ENCODE measurements at regions not wholly inside any gene's neighbourhood (a gene's known extent, or its start where the extent isn't known, plus 50 kb on each side); places are given as distances from the start of the nearest gene placed in this dataset.
A peak's percentile ranks its signal among the peaks of the same experiment; 100 is the strongest.

GRCh38 chr9:134553061-134553891 lies 88.3 kb upstream of the COL5A1 start:
- intact Hi-C loops (cut with DNase I): no loop called here
- DNase-seq: peak in 2 of 42 donors; percentile 3 to 6

- intact Hi-C loops (cut with DNase I): no loop called here
- DNase-seq: no peak
Measured at GRCh38 chr9:134553996-134554372, 87.6 kb upstream of the COL5A1 start.

GRCh38 chr9:134554373-134555093 lies 87.1 kb upstream of the COL5A1 start:
- no peak for DNase-seq
- intact Hi-C loops (cut with DNase I): no loop called here

- intact Hi-C loops (cut with DNase I): no loop called here
- no peak for DNase-seq
Measured at GRCh38 chr9:134555094-134555650, 86.4 kb upstream of the COL5A1 start.

- DNase-seq: peak in 6 of 42 donors; percentile 4 to 38 (median 9)
- intact Hi-C loops (cut with DNase I): no loop called here
Measured at GRCh38 chr9:134556531-134557068, 85.0 kb upstream of the COL5A1 start.

GRCh38 chr9:134557331-134557730 lies 84.3 kb upstream of the COL5A1 start:
- intact Hi-C loops (cut with DNase I): no loop called here
- DNase-seq: peak in 14 of 42 donors; percentile 9 to 37 (median 16)

- peak in 12 of 42 donors; percentile 1 to 31 (median 5) for DNase-seq
- intact Hi-C loops (cut with DNase I): no loop called here
Measured at GRCh38 chr9:134558124-134558905, 83.3 kb upstream of the COL5A1 start.

- intact Hi-C loops (cut with DNase I): no loop called here
- peak in 10 of 42 donors; percentile 0 to 30 (median 11) for DNase-seq
Measured at GRCh38 chr9:134559013-134559412, 82.6 kb upstream of the COL5A1 start.

- DNase-seq: peak in 7 of 42 donors; percentile 3 to 30 (median 5)
- intact Hi-C loops (cut with DNase I): no loop called here
Measured at GRCh38 chr9:134560206-134560605, 81.4 kb upstream of the COL5A1 start.

GRCh38 chr9:134560654-134561053 lies 80.9 kb upstream of the COL5A1 start:
- DNase-seq: peak in 6 of 42 donors; percentile 2 to 20 (median 6)
- intact Hi-C loops (cut with DNase I): no loop called here

- DNase-seq: peak in 9 of 42 donors; percentile 2 to 26 (median 8)
- intact Hi-C loops (cut with DNase I): no loop called here
Measured at GRCh38 chr9:134561427-134562145, 80.0 kb upstream of the COL5A1 start.

- DNase-seq: peak in 8 of 42 donors; percentile 0 to 16 (median 6)
- intact Hi-C loops (cut with DNase I): no loop called here
Measured at GRCh38 chr9:134562146-134562849, 79.3 kb upstream of the COL5A1 start.

- DNase-seq: peak in 5 of 42 donors; percentile 2 to 12 (median 6)
- intact Hi-C loops (cut with DNase I): no loop called here
Measured at GRCh38 chr9:134563397-134563796, 78.2 kb upstream of the COL5A1 start.

- intact Hi-C loops (cut with DNase I): no loop called here
- peak in 8 of 42 donors; percentile 2 to 24 (median 5) for DNase-seq
Measured at GRCh38 chr9:134564431-134565170, 77.0 kb upstream of the COL5A1 start.

- intact Hi-C loops (cut with DNase I): no loop called here
- DNase-seq: peak in 4 of 42 donors; percentile 5 to 11 (median 8)
Measured at GRCh38 chr9:134565316-134565915, 76.2 kb upstream of the COL5A1 start.

- DNase-seq: peak in 11 of 42 donors; percentile 1 to 27 (median 8)
- intact Hi-C loops (cut with DNase I): no loop called here
Measured at GRCh38 chr9:134566196-134566847, 75.3 kb upstream of the COL5A1 start.

Measured in head of caudate nucleus (tissue), 42 donors.